ENCODE measurements at regions not wholly inside any gene's neighbourhood (a gene's known extent, or its start where the extent isn't known, plus 50 kb on each side); places are given as distances from the start of the nearest gene placed in this dataset.

DNA sequence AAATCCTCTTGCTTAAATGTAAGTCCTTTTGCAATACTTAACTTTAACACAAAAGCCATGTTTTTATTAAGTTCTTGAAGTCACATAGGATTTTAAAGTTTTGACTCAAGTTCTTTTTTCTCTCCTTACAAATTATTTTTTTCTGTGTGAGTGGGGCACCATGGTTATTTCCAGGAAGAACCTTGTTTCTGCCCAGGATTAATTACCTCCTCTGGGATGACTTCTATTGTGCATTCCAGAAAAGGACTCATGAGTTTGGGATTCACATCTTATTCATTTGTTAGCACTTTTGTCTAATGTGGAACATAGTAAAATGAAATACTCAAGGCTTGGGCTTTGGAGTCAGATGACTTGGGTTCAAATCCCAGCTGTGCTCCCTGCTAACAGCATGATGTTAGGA is 421.4 kb upstream of the WWC1 start:
- no peak overlapping the region for H2AFZ ChIP-seq
- H3K36me3 ChIP-seq (replicated peaks; ENCODE audit: insufficient read depth, low read depth): no peaks in the 10 kb centered on the region
- no peaks in the 10 kb centered on the region for H3K9me3 ChIP-seq (ENCODE audit: low read depth)
- TF ChIP-seq EZH2phosphoT487 (IDR thresholded peaks at IDR 0.05; ENCODE audit: low read depth, severe bottlenecking, unreplicated experiment) (no peak), EZH2 (IDR thresholded peaks at IDR 0.05; ENCODE audit: borderline replicate concordance) (no peak)
- TF ChIP-seq, protein P1, sequence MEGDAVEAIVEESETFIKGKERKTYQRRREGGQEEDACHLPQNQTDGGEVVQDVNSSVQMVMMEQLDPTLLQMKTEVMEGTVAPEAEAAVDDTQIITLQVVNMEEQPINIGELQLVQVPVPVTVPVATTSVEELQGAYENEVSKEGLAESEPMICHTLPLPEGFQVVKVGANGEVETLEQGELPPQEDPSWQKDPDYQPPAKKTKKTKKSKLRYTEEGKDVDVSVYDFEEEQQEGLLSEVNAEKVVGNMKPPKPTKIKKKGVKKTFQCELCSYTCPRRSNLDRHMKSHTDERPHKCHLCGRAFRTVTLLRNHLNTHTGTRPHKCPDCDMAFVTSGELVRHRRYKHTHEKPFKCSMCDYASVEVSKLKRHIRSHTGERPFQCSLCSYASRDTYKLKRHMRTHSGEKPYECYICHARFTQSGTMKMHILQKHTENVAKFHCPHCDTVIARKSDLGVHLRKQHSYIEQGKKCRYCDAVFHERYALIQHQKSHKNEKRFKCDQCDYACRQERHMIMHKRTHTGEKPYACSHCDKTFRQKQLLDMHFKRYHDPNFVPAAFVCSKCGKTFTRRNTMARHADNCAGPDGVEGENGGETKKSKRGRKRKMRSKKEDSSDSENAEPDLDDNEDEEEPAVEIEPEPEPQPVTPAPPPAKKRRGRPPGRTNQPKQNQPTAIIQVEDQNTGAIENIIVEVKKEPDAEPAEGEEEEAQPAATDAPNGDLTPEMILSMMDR (IDR thresholded peaks at IDR 0.05; ENCODE audit: poor library complexity): no peak
- no peaks in the 10 kb centered on the region for H3K79me2 ChIP-seq
- no peaks in the 10 kb centered on the region for H3K4me1 ChIP-seq (ENCODE audit: insufficient read depth)
- H3K4me3 ChIP-seq: no peak overlapping the region
- H4K20me1 ChIP-seq (ENCODE audit: insufficient read depth, poor library complexity, severe bottlenecking): no peaks in the 10 kb centered on the region
- H3K27ac ChIP-seq: no peak overlapping the region
- H3K4me2 ChIP-seq: no peak overlapping the region
- DNase-seq (ENCODE audit: low spot score): no peak
- no peaks in the 10 kb centered on the region for H3K9me2 ChIP-seq (replicated peaks; ENCODE audit: insufficient read depth)
- no peaks in the 10 kb centered on the region for H3K27me3 ChIP-seq

DNA sequence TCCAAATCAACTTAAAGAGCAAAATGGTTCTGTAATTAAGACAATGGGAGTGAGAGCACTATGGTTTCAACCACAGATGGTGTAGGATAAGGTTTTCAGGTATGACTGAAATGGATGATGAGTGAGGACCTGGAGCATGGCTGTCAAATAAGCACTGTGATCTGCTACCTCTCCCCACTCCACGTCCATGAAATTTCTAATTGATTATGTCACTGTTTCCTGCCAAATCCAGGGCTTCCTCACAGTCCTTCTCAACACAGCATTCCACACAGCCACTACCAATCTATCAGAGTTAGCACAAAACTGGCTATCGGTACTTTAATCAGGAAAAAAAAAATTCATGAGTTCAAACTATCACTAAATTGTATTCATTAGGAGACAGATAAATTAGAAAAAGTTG is 420.4 kb upstream of the WWC1 start:
- TF ChIP-seq, protein P1 (IDR thresholded peaks at IDR 0.05; ENCODE audit: poor library complexity): no peak
- TF ChIP-seq EZH2 (IDR thresholded peaks at IDR 0.05; ENCODE audit: borderline replicate concordance) (no peak), EZH2phosphoT487 (IDR thresholded peaks at IDR 0.05; ENCODE audit: low read depth, severe bottlenecking, unreplicated experiment) (no peak)
- Histone ChIP-seq H3K4me2 (no peak overlapping the region), H3K79me2 (no peaks in the 10 kb centered on the region), H3K4me3 (no peak overlapping the region), H3K9me3 (ENCODE audit: low read depth) (no peaks in the 10 kb centered on the region), H4K20me1 (ENCODE audit: insufficient read depth, poor library complexity, severe bottlenecking) (no peaks in the 10 kb centered on the region), H3K27ac (no peak overlapping the region), H3K4me1 (ENCODE audit: insufficient read depth) (no peaks in the 10 kb centered on the region), H3K9me2 (replicated peaks; ENCODE audit: insufficient read depth) (no peaks in the 10 kb centered on the region), H3K27me3 (no peaks in the 10 kb centered on the region), H3K36me3 (replicated peaks; ENCODE audit: insufficient read depth, low read depth) (no peaks in the 10 kb centered on the region), H2AFZ (no peak overlapping the region)
- WGBS (ENCODE audit: low lambda C conversion rate, missing lambda C conversion rate): 66% methylated on average over 2 of the region's 2 CpGs
- no peak for DNase-seq (ENCODE audit: low spot score)

DNA sequence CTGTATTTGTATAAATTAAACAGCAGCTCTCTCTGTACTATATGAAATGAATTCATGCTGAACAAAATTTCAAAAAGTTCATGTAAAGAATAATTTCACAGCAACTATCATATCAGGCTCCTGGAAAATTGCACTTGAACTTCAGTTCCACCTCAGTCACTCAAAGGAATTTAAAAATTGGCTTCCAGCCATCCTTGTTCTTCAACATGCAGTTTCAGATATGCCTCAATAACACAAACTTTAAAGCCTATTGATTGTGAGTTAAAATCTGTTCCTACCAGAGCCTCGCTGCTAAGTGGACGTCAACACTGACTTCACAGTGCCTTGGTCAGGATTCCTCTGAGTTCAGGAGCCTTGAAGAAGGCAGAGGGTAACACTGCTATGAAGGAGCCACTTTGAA is 418.7 kb upstream of the WWC1 start:
- Histone ChIP-seq H3K27ac (no peak overlapping the region), H3K27me3 (no peaks in the 10 kb centered on the region), H3K9me3 (ENCODE audit: low read depth) (no peaks in the 10 kb centered on the region), H3K4me1 (ENCODE audit: insufficient read depth) (no peaks in the 10 kb centered on the region), H3K79me2 (no peaks in the 10 kb centered on the region), H2AFZ (no peak overlapping the region), H4K20me1 (ENCODE audit: insufficient read depth, poor library complexity, severe bottlenecking) (no peaks in the 10 kb centered on the region), H3K4me2 (no peak overlapping the region), H3K9me2 (replicated peaks; ENCODE audit: insufficient read depth) (no peaks in the 10 kb centered on the region), H3K4me3 (no peak overlapping the region), H3K36me3 (replicated peaks; ENCODE audit: insufficient read depth, low read depth) (no peaks in the 10 kb centered on the region)
- 69% methylated on average over 2 of the region's 2 CpGs for WGBS (ENCODE audit: low lambda C conversion rate, missing lambda C conversion rate)
- TF ChIP-seq, protein P1 (IDR thresholded peaks at IDR 0.05; ENCODE audit: poor library complexity): no peak
- TF ChIP-seq EZH2phosphoT487 (IDR thresholded peaks at IDR 0.05; ENCODE audit: low read depth, severe bottlenecking, unreplicated experiment) (no peak), EZH2 (IDR thresholded peaks at IDR 0.05; ENCODE audit: borderline replicate concordance) (no peak)
- no peak for DNase-seq (ENCODE audit: low spot score)

DNA sequence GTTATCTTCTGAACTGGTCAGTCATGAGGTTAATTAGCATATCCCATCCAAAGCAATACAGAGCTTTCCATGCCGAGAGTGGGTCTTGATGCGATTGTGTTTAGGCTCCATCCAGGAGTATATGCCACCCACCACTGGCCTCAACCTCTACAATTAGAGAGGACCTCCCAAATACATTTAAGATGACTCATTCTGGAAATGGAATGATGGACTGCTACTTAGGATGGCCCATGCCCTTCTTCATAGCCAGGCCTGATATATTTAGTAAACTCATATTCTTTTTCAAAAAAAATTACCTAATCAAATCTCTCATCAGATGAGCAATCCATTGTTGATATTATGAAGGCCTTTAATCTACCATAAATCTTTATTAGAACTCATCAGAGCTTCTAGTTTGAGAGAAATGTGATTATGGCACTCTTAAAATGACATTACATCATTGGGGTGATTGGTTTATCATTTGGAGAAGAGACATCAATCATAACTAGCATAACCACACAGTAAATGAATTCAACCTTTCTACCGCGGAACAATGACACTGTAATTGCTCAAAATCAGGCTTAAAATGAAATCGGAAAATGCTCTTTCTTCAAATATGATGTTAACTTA is 414.2 kb upstream of the WWC1 start:
- Histone ChIP-seq H3K36me3 (replicated peaks; ENCODE audit: insufficient read depth, low read depth) (no peaks in the 10 kb centered on the region), H3K4me2 (no peak overlapping the region), H3K4me3 (no peak overlapping the region), H3K9me3 (ENCODE audit: low read depth) (no peaks in the 10 kb centered on the region), H3K79me2 (no peaks in the 10 kb centered on the region), H4K20me1 (ENCODE audit: insufficient read depth, poor library complexity, severe bottlenecking) (no peaks in the 10 kb centered on the region), H3K4me1 (ENCODE audit: insufficient read depth) (no peaks in the 10 kb centered on the region), H3K27ac (no peak overlapping the region), H2AFZ (no peak overlapping the region), H3K27me3 (no peaks in the 10 kb centered on the region), H3K9me2 (replicated peaks; ENCODE audit: insufficient read depth) (no peaks in the 10 kb centered on the region)
- TF ChIP-seq, protein P1 (IDR thresholded peaks at IDR 0.05; ENCODE audit: poor library complexity): no peak
- TF ChIP-seq EZH2phosphoT487 (IDR thresholded peaks at IDR 0.05; ENCODE audit: low read depth, severe bottlenecking, unreplicated experiment) (no peak), EZH2 (IDR thresholded peaks at IDR 0.05; ENCODE audit: borderline replicate concordance) (no peak)
- no peak for DNase-seq (ENCODE audit: low spot score)
- 86% methylated on average over 5 of the region's 5 CpGs for WGBS (ENCODE audit: low lambda C conversion rate, missing lambda C conversion rate)

All from hepatocyte (in vitro differentiated cells).